ENCODE measurements at regions not wholly inside any gene's neighbourhood (a gene's known extent, or its start where the extent isn't known, plus 50 kb on each side); places are given as distances from the start of the nearest gene placed in this dataset.

DNA sequence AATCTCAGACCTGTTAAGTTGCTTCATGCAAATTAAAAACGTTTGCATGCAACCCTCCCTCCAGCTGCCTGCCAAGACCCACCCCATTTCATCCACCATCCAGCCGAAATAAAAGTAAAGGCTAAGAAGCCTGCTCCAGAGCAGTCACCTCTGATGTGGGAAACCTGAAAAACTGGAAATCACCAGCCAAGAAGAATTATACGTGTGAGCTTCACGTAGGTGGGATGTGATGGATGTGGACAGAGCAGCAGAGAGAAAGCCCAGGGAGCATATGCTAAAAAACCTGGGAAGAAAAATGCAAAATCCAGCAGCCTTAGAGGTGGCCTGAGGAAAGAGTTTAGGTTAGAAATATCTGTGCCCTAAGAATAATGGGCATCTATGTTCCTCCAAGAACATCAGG, 160.6 kb upstream of the STS start:
- peaks cover 11% of the 10 kb centered on the region for H3K36me3 Mint-ChIP-seq (ENCODE audit: insufficient read depth, unreplicated experiment)
- TF ChIP-seq, protein P1, sequence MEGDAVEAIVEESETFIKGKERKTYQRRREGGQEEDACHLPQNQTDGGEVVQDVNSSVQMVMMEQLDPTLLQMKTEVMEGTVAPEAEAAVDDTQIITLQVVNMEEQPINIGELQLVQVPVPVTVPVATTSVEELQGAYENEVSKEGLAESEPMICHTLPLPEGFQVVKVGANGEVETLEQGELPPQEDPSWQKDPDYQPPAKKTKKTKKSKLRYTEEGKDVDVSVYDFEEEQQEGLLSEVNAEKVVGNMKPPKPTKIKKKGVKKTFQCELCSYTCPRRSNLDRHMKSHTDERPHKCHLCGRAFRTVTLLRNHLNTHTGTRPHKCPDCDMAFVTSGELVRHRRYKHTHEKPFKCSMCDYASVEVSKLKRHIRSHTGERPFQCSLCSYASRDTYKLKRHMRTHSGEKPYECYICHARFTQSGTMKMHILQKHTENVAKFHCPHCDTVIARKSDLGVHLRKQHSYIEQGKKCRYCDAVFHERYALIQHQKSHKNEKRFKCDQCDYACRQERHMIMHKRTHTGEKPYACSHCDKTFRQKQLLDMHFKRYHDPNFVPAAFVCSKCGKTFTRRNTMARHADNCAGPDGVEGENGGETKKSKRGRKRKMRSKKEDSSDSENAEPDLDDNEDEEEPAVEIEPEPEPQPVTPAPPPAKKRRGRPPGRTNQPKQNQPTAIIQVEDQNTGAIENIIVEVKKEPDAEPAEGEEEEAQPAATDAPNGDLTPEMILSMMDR (IDR thresholded peaks at IDR 0.05; ENCODE audit: insufficient read depth in 1 of 2, low read depth in 1 of 2, low read length in 1 of 2, severe bottlenecking in 1 of 2, unreplicated experiment in 1 of 2), result no peak
- ChIA-PET CTCF (no interaction called here), POLR2A (no interaction called here)
- H3K4me3 Mint-ChIP-seq (ENCODE audit: unreplicated experiment), result no peak overlapping the region
- no peaks in the 10 kb centered on the region for H3K27me3 Mint-ChIP-seq (ENCODE audit: insufficient read depth, unreplicated experiment)
- H3K27ac Mint-ChIP-seq (ENCODE audit: unreplicated experiment), result no peak overlapping the region
- H3K27me3 ChIP-seq (replicated peaks; ENCODE audit: control insufficient read depth, insufficient read depth, low read length), result no peaks in the 10 kb centered on the region
- H3K9me3 ChIP-seq, result no peaks in the 10 kb centered on the region
- H3K9me3 Mint-ChIP-seq (ENCODE audit: unreplicated experiment), result no peaks in the 10 kb centered on the region
- peaks cover 40% of the 10 kb centered on the region for H3K4me1 ChIP-seq
- no peak for DNase-seq
- no peaks in the 10 kb centered on the region for H3K36me3 ChIP-seq (ENCODE audit: control insufficient read depth, insufficient read depth, low read length)
- BruUV-seq (replicated peaks), result no TSS peak
- intact Hi-C loops (cut with micrococcal nuclease; ENCODE audit: unreplicated experiment), result loop anchor here (5.0 kb wide), 1 partner anchor 615 kb away; no protein-coding TSS in a partner anchor
- peaks cover 7% of the 10 kb centered on the region for H3K4me1 Mint-ChIP-seq (ENCODE audit: low read depth, unreplicated experiment)
- no peak overlapping the region for H3K4me3 ChIP-seq (ENCODE audit: low read depth, low read length)

DNA sequence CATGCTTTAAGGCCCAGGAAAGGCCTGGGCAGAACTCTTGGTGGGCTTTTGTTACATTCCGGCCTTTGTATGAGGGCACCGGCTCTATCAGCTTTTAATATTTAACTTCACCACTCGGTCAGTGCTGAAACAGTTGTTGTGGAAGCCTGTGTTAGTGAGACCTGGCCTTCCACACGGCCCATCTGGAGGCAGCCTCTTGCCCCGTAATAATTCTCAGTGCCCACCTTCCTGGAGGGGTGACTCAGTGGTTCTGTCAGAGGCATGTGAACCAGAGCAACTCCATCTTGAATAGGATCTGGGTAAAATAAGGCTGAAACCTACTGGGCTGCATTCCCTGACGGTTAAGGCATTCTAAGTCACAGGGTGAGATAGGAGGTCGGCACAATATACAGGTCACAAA, 162.0 kb upstream of the STS start:
- no peaks in the 10 kb centered on the region for H3K36me3 ChIP-seq (ENCODE audit: control insufficient read depth, insufficient read depth, low read length)
- ChIA-PET CTCF (no interaction called here), POLR2A (no interaction called here)
- DNase-seq, result no peak
- peaks cover 37% of the 10 kb centered on the region for H3K4me1 ChIP-seq
- H3K4me1 Mint-ChIP-seq (ENCODE audit: low read depth, unreplicated experiment), result peaks cover 7% of the 10 kb centered on the region
- no TSS peak for BruUV-seq (replicated peaks)
- no peak overlapping the region for H3K4me3 ChIP-seq (ENCODE audit: low read depth, low read length)
- H3K9me3 Mint-ChIP-seq (ENCODE audit: unreplicated experiment), result no peaks in the 10 kb centered on the region
- no peaks in the 10 kb centered on the region for H3K27me3 ChIP-seq (replicated peaks; ENCODE audit: control insufficient read depth, insufficient read depth, low read length)
- peaks cover 11% of the 10 kb centered on the region for H3K36me3 Mint-ChIP-seq (ENCODE audit: insufficient read depth, unreplicated experiment)
- intact Hi-C loops (cut with micrococcal nuclease; ENCODE audit: unreplicated experiment), result loop anchor here (5.0 kb wide), 1 partner anchor 613 kb away; no protein-coding TSS in a partner anchor
- no peak overlapping the region for H3K27ac Mint-ChIP-seq (ENCODE audit: unreplicated experiment)
- no peak overlapping the region for H3K4me3 Mint-ChIP-seq (ENCODE audit: unreplicated experiment)
- TF ChIP-seq, protein P1 (IDR thresholded peaks at IDR 0.05; ENCODE audit: insufficient read depth in 1 of 2, low read depth in 1 of 2, low read length in 1 of 2, severe bottlenecking in 1 of 2, unreplicated experiment in 1 of 2), result no peak
- no peaks in the 10 kb centered on the region for H3K9me3 ChIP-seq
- H3K27me3 Mint-ChIP-seq (ENCODE audit: insufficient read depth, unreplicated experiment), result no peaks in the 10 kb centered on the region

DNA sequence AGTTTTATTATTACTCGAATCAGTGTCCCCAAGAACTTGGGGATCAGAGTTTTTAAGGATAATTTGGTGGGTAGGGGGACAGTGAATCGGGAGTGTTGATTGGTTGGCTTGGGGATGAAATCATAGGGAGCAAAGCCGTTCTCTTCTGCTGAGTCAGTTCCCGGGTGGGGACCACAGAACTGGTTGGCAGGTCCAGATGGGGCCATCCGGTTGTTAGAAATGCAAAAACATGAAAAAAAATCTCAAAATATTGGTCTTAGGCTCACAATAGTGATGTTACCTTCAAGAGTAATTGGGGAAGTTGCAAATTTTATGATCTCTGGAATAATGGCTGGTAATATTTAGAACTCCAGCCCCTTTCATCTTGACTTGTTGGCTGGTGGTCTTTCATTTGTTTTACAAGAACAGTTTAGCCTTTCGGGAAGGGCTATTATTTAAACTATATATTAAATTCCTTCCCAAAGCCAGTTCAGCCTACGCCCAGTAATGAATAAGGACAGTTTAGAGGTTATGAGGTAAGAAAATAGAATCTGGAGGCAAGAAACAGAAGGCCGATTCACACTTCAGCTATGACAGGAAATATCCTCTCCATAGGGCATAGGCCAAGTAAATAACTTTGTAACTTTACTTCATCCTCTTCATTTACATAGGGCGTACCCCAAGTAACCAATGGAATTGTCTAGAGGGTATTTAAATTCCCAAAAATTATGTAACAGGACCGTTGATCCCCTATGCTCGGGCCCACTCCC, 164.1 kb upstream of the STS start:
- CTCF ChIA-PET, result no interaction called here
- Mint-ChIP-seq H3K27me3 (ENCODE audit: insufficient read depth, unreplicated experiment) (no peaks in the 10 kb centered on the region), H3K4me1 (ENCODE audit: low read depth, unreplicated experiment) (peaks cover 7% of the 10 kb centered on the region), H3K4me3 (ENCODE audit: unreplicated experiment) (no peak overlapping the region), H3K27ac (ENCODE audit: unreplicated experiment) (no peak overlapping the region), H3K9me3 (ENCODE audit: unreplicated experiment) (no peaks in the 10 kb centered on the region), H3K36me3 (ENCODE audit: insufficient read depth, unreplicated experiment) (peaks cover 6% of the 10 kb centered on the region)
- intact Hi-C loops (cut with micrococcal nuclease; ENCODE audit: unreplicated experiment), result no loop called here
- DNase-seq, result no peak
- TF ChIP-seq, protein P1 (IDR thresholded peaks at IDR 0.05; ENCODE audit: insufficient read depth in 1 of 2, low read depth in 1 of 2, low read length in 1 of 2, severe bottlenecking in 1 of 2, unreplicated experiment in 1 of 2), result no peak
- H3K27me3 ChIP-seq (replicated peaks; ENCODE audit: control insufficient read depth, insufficient read depth, low read length), result no peaks in the 10 kb centered on the region
- H3K9me3 ChIP-seq, result no peaks in the 10 kb centered on the region
- no peaks in the 10 kb centered on the region for H3K36me3 ChIP-seq (ENCODE audit: control insufficient read depth, insufficient read depth, low read length)
- peaks cover 19% of the 10 kb centered on the region for H3K4me1 ChIP-seq
- no peak overlapping the region for H3K4me3 ChIP-seq (ENCODE audit: low read depth, low read length)
- no TSS peak for BruUV-seq (replicated peaks)
- POLR2A ChIA-PET, result no interaction called here

Measured in Caco-2 (cell line).